ENCODE measurements at regions not wholly inside any gene's neighbourhood (a gene's known extent, or its start where the extent isn't known, plus 50 kb on each side); places are given as distances from the start of the nearest gene placed in this dataset.
"Not testable (repeated sequence)": the region's sequence is repeated elsewhere in the genome, so short reads cannot be mapped to it uniquely, and the experiment has no call there.

GRCh38 chr17:26731005-26731921 lies 562.7 kb upstream of the WSB1 start:
- Histone ChIP-seq H3K9ac (ENCODE audit: insufficient read depth in 1 of 2, low read length in 2 of 2) (no peak overlapping the region), H3K4me3 (no peak overlapping the region), H3K9me3 (ENCODE audit: control insufficient read depth in 4 of 4, insufficient read depth in 3 of 4, low read length in 3 of 4) (peaks cover 0 to 15% (median 4%) of the 10 kb centered on the region in 4 donors), H3K27me3 (ENCODE audit: control insufficient read depth in 3 of 3, insufficient read depth in 3 of 3, low read length in 2 of 3) (peaks cover 0 to 3% (median 0%) of the 10 kb centered on the region in 3 donors), H3K4me1 (ENCODE audit: control insufficient read depth in 5 of 5, insufficient read depth in 5 of 5, low read length in 5 of 5) (no peaks in the 10 kb centered on the region), H3K27ac (ENCODE audit: low read depth in 1 of 2, low read length in 1 of 2) (no peak overlapping the region), H3K36me3 (ENCODE audit: control insufficient read depth in 4 of 4, insufficient read depth in 4 of 4, low read length in 4 of 4) (no peaks in the 10 kb centered on the region)
- no peak for ATAC-seq (ENCODE audit: insufficient read depth, low FRiP score)
- DNase-seq: no peak
- no peak for TF ChIP-seq CTCF (IDR thresholded peaks at IDR 0.05; ENCODE audit: control extremely low read depth, extremely low read depth)
- WGBS, 2 donors: 53 to 63% methylated on average over 95 to 96 of the region's 96 CpGs

- H3K27me3 ChIP-seq (ENCODE audit: control insufficient read depth in 3 of 3, insufficient read depth in 3 of 3, low read length in 2 of 3); H3K4me3 ChIP-seq; H3K36me3 ChIP-seq (ENCODE audit: control insufficient read depth in 4 of 4, insufficient read depth in 4 of 4, low read length in 4 of 4); H3K27ac ChIP-seq (ENCODE audit: low read depth in 1 of 2, low read length in 1 of 2); ATAC-seq (ENCODE audit: insufficient read depth, low FRiP score); H3K9ac ChIP-seq (ENCODE audit: insufficient read depth in 1 of 2, low read length in 2 of 2); H3K4me1 ChIP-seq (ENCODE audit: control insufficient read depth in 5 of 5, insufficient read depth in 5 of 5, low read length in 5 of 5); DNase-seq: not testable (repeated sequence)
- H3K9me3 ChIP-seq (ENCODE audit: control insufficient read depth in 4 of 4, insufficient read depth in 3 of 4, low read length in 3 of 4): peaks cover 0 to 15% (median 4%) of the 10 kb centered on the region in 4 donors
- 61 to 75% methylated on average over 22 of the region's 22 CpGs for WGBS, 2 donors
Measured at GRCh38 chr17:26731926-26732325, 562.0 kb upstream of the WSB1 start.

DNA sequence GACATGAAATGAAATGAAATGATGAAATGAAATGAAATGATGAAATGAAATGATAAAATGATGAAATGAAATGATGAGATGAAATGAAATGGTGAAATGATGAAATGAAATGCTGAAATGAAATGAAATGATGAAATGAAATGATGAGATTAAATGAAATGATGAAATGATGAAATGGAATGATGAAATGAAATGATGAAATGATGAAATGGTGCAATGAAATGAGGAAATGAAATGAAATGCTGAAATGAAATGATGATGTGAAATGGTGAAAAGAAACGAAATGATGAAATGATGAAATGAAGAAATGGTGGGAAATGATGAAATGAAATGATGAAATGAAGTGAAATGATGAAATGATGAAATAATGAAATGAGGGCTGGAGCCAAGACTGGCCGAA lies 559.1 kb upstream of the WSB1 start:
- not testable (repeated sequence) for H3K9ac ChIP-seq (ENCODE audit: insufficient read depth in 1 of 2, low read length in 2 of 2); H3K36me3 ChIP-seq (ENCODE audit: control insufficient read depth in 4 of 4, insufficient read depth in 4 of 4, low read length in 4 of 4); H3K4me1 ChIP-seq (ENCODE audit: control insufficient read depth in 5 of 5, insufficient read depth in 5 of 5, low read length in 5 of 5); H3K4me3 ChIP-seq; DNase-seq; H3K27ac ChIP-seq (ENCODE audit: low read depth in 1 of 2, low read length in 1 of 2); ATAC-seq (ENCODE audit: insufficient read depth, low FRiP score); H3K27me3 ChIP-seq (ENCODE audit: control insufficient read depth in 3 of 3, insufficient read depth in 3 of 3, low read length in 2 of 3)
- WGBS, 2 donors: 43 to 57% methylated on average over 2 of the region's 2 CpGs
- peaks cover 0 to 14% (median 4%) of the 10 kb centered on the region in 4 donors for H3K9me3 ChIP-seq (ENCODE audit: control insufficient read depth in 4 of 4, insufficient read depth in 3 of 4, low read length in 3 of 4)

GRCh38 chr17:26735977-26736376 lies 557.9 kb upstream of the WSB1 start:
- peaks cover 0 to 11% (median 4%) of the 10 kb centered on the region in 4 donors for H3K9me3 ChIP-seq (ENCODE audit: control insufficient read depth in 4 of 4, insufficient read depth in 3 of 4, low read length in 3 of 4)
- not testable (repeated sequence) for H3K36me3 ChIP-seq (ENCODE audit: control insufficient read depth in 4 of 4, insufficient read depth in 4 of 4, low read length in 4 of 4); H3K4me3 ChIP-seq; DNase-seq; H3K4me1 ChIP-seq (ENCODE audit: control insufficient read depth in 5 of 5, insufficient read depth in 5 of 5, low read length in 5 of 5); H3K9ac ChIP-seq (ENCODE audit: insufficient read depth in 1 of 2, low read length in 2 of 2); H3K27me3 ChIP-seq (ENCODE audit: control insufficient read depth in 3 of 3, insufficient read depth in 3 of 3, low read length in 2 of 3); H3K27ac ChIP-seq (ENCODE audit: low read depth in 1 of 2, low read length in 1 of 2); ATAC-seq (ENCODE audit: insufficient read depth, low FRiP score)
- WGBS, 2 donors: 72 to 86% methylated on average over 3 to 4 of the region's 6 CpGs
